ENCODE measurements at regions not wholly inside any gene's neighbourhood (a gene's known extent, or its start where the extent isn't known, plus 50 kb on each side); places are given as distances from the start of the nearest gene placed in this dataset.

DNA sequence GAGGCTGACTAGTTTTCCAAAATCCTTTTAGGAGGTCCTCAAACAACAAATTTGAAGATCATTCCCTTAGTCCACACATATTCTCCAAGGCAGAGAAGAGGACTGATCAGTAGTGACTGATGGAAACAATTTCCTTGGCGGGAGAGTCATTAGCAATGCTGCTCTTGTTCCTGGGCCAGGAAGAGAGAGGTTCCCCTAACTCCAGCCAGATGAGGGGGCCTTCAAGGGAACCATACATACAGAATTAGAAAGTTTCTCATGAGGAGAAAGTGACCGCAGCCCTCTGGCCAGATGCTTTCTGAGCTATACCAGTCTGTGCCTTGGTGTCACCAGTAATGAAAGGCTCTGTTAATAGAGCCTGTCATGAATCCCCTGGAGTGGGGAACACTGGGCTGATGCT, 539.4 kb downstream of the BNC2 start:
- H3K36me3 ChIP-seq, result no peaks in the 10 kb centered on the region
- TF ChIP-seq CTCF (IDR thresholded peaks at IDR 0.05), result no peak
- no peaks in the 10 kb centered on the region for H3K9me3 ChIP-seq
- no peaks in the 10 kb centered on the region for H3K4me1 ChIP-seq (ENCODE audit: control insufficient read depth in 1 of 2, insufficient read depth in 1 of 2, low read depth in 1 of 2, low read length in 1 of 2)
- H3K4me3 ChIP-seq (ENCODE audit: low read depth in 1 of 2, low read length in 1 of 2), result no peak overlapping the region
- no peaks in the 10 kb centered on the region for H3K27me3 ChIP-seq
- H3K27ac ChIP-seq, result no peak overlapping the region

- no peak overlapping the region for H3K4me3 ChIP-seq (ENCODE audit: low read depth in 1 of 2, low read length in 1 of 2)
- H3K9me3 ChIP-seq, result no peaks in the 10 kb centered on the region
- TF ChIP-seq CTCF (IDR thresholded peaks at IDR 0.05), result no peak
- no peaks in the 10 kb centered on the region for H3K27me3 ChIP-seq
- H3K36me3 ChIP-seq, result no peaks in the 10 kb centered on the region
- no peaks in the 10 kb centered on the region for H3K4me1 ChIP-seq (ENCODE audit: control insufficient read depth in 1 of 2, insufficient read depth in 1 of 2, low read depth in 1 of 2, low read length in 1 of 2)
- no peak overlapping the region for H3K27ac ChIP-seq
Observed at GRCh38 chr9:16331527-16331926, 538.9 kb downstream of the BNC2 start.

DNA sequence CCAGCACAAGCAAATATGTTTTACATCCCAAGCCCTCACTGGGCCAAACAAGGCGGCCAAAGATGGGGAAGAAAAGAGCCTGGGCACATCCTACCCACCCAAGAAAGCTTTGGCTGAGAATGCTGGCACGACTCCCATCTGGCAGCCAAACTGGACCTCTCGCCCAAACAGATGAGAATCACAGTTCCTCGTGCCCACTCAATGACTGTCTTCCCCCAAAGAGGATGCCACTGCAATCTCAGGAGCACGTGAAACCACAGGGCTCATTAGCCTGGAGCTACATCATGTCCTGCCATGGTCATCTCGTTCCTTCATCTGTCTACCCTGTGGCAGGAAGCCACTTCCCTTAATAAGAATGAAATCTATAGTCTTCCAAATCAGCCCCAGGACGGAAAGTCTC, 536.8 kb downstream of the BNC2 start:
- no peaks in the 10 kb centered on the region for H3K4me1 ChIP-seq (ENCODE audit: control insufficient read depth in 1 of 2, insufficient read depth in 1 of 2, low read depth in 1 of 2, low read length in 1 of 2)
- H3K27ac ChIP-seq, result no peak overlapping the region

GRCh38 chr9:16335788-16336580, 534.5 kb downstream of the BNC2 start:
- Histone ChIP-seq H3K4me3 (ENCODE audit: low read depth in 1 of 2, low read length in 1 of 2) (no peak overlapping the region), H3K9me3 (no peaks in the 10 kb centered on the region), H3K4me1 (ENCODE audit: control insufficient read depth in 1 of 2, insufficient read depth in 1 of 2, low read depth in 1 of 2, low read length in 1 of 2) (no peaks in the 10 kb centered on the region), H3K27ac (no peak overlapping the region), H3K27me3 (no peaks in the 10 kb centered on the region), H3K36me3 (no peaks in the 10 kb centered on the region)
- no peak for TF ChIP-seq CTCF (IDR thresholded peaks at IDR 0.05)

More for the DNA sequence above, 536.8 kb downstream of the BNC2 start:
- Histone ChIP-seq H3K36me3 (no peaks in the 10 kb centered on the region), H3K27me3 (no peaks in the 10 kb centered on the region), H3K4me3 (ENCODE audit: low read depth in 1 of 2, low read length in 1 of 2) (no peak overlapping the region), H3K9me3 (no peaks in the 10 kb centered on the region)
- TF ChIP-seq CTCF (IDR thresholded peaks at IDR 0.05), result no peak

- Histone ChIP-seq H3K9me3 (no peaks in the 10 kb centered on the region), H3K4me3 (ENCODE audit: low read depth in 1 of 2, low read length in 1 of 2) (no peak overlapping the region), H3K27me3 (no peaks in the 10 kb centered on the region), H3K27ac (no peak overlapping the region), H3K36me3 (no peaks in the 10 kb centered on the region), H3K4me1 (ENCODE audit: control insufficient read depth in 1 of 2, insufficient read depth in 1 of 2, low read depth in 1 of 2, low read length in 1 of 2) (no peaks in the 10 kb centered on the region)
- no peak for TF ChIP-seq CTCF (IDR thresholded peaks at IDR 0.05)
Observed at GRCh38 chr9:16336833-16337232, 533.6 kb downstream of the BNC2 start.

Data from neutrophil (primary cell).